T47D (cell line): ENCODE measurements at regions not wholly inside any gene's neighbourhood (a gene's known extent, or its start where the extent isn't known, plus 50 kb on each side); places are given as distances from the start of the nearest gene placed in this dataset.
"Not testable (repeated sequence)": the region's sequence is repeated elsewhere in the genome, so short reads cannot be mapped to it uniquely, and the experiment has no call there.

Experiments used
- DNase-seq, 2 experiments: peaks; one replicate each; pipeline versions ENCODE4 v3.0.0 to v3.0.0-alpha.2; 2011 to 2012; ENCODE audit warnings: low read depth in 1 of 2, low spot score in 1 of 2
- JUND ChIP-seq: IDR thresholded peaks from 2 replicates; pipeline ENCODE4 v1.6.1; 2012; ENCODE audit warnings: low read depth
- in situ Hi-C: cut with HindIII; loops from 2 replicates; pipeline ENCODE4 v1.10.0; 2016; ENCODE audit warnings: low sequenced_read_pairs, low pct_unique_long_range_greater_than_20kb

DNA sequence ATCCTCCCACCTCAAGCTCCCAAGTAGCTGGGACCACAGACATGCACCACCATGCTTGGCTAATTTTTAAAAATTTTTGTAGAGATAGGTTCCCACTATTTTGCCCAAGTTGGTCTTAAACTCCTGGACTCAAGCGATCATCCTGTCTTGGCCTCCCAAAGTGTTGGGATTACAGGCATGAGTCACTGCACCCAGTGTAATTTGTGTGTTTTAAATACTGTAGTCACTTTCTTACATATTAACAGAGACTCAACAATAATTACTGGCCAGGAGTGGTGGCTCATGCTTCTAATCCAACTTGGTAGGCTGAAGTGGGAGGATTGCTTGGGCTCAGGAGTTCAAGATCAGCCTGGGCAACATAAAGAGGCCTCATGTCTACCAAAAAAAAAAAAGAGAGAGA is 293.0 kb downstream of the RDH14 start:
- no peak for DNase-seq
- in situ Hi-C loops = no loop called here
- TF ChIP-seq JUND = no peak

DNA sequence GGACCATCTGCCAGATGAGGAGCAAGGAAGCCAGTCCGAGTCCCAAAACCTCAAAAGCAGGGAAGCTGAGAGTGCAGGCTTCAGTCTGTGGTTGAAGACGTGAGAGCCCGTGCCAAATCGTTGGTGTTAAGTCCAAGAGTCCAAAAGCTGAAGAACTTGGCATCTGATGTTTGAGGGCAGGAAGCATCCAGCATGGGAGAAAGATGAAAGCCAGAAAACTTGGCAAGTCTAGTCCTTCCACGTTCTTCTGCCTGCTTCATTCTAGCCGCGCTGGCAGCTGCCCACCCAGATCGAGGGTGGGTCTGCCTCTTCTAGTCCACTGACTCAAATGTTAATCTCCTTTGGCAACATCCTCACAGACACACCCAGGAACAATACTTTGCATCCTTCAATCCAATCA is 293.8 kb downstream of the RDH14 start:
- in situ Hi-C loops, DNase-seq: not testable (repeated sequence)

DNA sequence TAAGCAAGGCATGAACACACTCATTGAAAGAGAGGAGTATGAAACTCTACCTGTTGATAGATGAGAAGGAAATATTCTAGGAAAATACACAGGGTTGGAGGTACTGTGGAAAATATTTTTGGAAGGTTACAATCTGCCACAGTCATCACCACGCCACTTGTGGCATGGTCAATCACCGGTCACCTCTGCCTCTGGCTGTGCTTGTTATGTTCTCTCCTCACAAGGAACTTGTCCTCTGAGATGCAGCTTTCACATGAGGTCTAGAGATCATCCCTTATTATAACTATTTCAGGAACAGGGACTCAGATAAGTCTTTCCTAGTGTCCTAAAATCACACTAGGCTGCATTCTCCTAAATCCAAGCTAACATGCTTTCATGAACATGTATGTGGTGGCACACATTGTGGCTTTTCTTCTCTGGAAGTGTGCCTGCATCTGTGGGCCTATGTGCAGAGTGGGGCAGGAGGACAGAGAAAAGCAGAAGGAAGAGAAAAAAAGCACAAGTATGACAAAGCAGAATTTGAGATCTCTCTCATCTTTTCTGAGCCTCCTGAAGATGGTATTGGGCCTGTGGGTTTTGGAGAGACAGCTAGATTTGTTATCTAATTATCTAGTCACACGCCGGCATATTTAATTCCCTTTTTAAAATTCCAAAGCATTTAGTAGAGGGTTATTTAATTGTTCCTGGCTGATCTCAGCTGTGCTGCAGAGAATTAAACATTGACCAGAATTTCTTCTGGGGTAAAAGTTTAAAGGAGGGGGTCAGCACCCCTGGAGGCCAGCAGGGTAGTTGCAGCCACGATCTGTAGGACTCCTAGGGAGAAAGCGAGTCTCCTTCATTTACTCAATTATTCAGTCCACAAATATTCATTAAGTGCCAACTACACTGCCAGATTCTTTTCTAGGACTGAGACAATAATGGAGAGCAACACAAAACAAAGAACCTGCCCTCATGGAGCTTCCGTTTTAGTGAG is 294.6 kb downstream of the RDH14 start:
- in situ Hi-C loops = no loop called here
- no peak for DNase-seq
- no peak for TF ChIP-seq JUND

DNA sequence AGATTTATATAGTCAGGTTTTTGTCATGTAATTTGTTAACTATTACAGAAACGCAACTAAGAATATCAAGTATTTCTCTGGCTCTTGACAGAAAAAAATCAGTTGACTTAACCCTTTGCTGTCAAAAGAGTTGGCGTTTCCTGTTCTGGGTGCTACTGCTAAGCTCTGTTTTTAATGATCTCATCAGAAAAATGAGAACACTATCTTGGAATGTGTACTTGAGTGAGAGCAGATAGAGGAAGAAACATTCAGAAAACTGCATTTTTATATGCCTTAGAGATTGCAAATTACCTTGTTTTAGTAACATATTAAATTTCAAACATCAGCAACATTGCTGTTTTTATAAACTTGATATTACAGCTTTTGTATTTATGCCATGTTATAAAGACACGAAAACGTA is 297.9 kb downstream of the RDH14 start:
- in situ Hi-C loops = no loop called here
- TF ChIP-seq JUND = no peak
- DNase-seq = no peak

DNA sequence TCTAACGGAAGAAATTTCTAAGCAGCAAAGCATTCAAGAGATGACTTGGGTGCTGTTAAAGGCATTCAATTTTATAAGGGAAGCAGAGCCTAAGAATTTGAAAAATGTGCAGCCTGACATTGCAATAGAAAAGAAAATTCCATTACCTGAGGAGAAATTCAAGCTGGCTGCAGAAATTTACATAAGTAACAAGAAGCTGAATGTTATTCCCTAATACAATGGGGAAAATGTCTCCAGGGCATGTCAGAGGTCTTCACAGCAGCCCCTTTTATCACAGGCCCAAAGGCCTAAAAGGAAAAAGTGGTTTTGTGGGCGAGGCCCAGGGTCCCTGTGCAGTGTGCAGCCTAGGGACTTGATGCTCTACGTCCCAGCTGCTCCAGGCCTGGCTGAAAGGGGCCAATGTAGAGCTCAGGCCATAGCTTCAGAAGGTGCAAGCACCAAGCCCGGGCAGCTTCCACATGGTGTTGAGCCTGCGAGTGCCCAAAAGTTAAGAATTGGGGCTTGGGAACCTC is 306.7 kb downstream of the RDH14 start:
- in situ Hi-C loops = no loop called here
- no peak for DNase-seq
- TF ChIP-seq JUND = no peak

DNA sequence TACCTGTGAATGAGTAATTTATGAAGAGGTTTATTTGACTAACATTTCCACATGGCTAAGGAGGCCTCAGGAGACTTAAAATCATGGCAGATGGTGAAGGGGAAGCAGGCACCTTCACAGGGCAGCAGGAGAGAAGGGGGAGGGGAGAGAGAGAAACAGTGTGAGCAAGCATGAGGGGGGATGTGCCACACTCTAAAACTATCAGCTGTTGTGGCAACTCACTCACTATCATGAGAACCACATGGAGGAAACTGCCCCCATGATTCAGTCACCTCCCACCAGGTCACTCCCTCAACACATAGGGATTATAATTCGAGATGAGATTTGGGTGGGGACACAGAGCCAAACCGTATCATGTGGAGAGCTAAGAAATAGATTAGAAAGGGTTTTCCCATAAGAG is 309.0 kb downstream of the RDH14 start:
- in situ Hi-C loops = no loop called here
- no peak for TF ChIP-seq JUND
- no peak for DNase-seq

DNA sequence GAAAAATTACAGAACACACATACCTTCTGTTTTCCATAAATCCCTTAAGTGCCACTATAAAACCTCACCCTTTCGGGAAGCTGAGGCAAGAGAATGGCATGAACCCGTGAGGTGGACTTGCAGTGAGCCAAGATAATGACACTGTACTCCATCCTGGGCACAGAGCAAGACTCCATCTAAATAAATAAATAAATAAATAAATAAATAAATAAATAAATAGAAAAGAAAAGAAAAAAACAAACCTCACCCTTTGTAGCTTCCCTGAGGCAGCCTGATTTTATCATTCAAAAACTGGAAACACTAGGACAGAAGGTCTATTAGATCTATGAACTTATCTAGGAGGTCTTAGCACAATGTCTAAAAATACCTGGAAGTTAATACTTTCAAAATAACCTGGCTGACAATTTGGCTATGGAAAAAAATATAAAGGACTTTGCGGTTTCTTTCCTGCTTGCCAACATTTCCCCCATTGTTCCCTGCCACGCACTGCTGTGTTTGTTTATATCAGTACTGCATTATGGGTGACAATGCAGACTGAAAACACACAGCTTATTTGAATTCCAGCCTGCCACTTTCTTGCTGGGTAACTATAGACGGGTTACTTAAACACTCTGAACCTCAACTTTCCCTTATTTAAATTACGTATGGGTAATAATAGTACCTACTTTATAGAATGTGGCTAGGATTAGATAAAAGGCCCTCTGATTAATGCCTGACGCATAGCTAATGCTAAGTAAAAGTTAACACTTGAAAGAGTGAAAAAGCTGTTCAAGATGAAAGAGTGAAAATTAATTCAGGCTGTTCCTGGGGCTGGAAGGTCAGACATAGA is 313.0 kb downstream of the RDH14 start:
- in situ Hi-C loops = no loop called here
- no peak for TF ChIP-seq JUND
- DNase-seq = no peak

DNA sequence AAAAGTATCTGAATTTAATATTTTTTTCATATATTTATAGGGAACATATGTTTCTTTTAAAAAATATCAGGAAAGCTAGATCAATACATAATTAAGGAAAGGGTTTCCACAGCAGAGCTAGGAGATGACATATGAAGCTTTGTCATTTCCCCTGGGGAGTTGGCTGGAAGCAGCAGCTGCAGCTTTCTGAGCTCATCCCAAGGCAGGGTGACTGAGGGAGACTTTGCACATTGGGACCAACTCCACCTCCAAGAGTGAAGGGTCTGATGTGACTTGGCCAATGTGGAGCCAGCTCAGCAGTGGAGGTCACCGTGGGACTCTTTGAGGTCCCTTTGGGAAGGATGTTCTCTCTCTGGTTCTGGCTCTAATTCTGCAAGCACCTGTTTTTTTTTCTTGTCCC is 315.1 kb downstream of the RDH14 start:
- no peak for DNase-seq
- in situ Hi-C loops = no loop called here
- no peak for TF ChIP-seq JUND

DNA sequence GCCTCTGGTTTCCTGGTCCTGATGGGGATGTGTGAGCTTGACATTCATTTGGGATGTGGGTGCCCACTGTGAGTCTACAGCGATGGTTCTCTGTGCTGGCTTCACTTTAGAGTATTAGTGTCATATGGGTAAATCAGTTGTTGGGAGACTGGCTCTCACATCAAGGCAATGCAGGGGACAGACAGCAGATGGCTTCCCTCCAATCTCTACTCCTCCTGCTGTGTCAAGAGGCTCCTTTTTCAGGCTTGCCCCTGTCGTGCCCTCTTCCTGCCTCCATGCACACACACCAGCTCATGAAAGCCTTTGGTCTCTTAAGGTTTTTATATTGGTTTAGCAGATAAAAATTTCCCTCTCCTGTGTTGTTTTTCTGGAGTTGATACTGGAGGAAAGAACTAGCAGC is 315.6 kb downstream of the RDH14 start:
- TF ChIP-seq JUND = no peak
- DNase-seq = no peak
- in situ Hi-C loops = no loop called here

DNA sequence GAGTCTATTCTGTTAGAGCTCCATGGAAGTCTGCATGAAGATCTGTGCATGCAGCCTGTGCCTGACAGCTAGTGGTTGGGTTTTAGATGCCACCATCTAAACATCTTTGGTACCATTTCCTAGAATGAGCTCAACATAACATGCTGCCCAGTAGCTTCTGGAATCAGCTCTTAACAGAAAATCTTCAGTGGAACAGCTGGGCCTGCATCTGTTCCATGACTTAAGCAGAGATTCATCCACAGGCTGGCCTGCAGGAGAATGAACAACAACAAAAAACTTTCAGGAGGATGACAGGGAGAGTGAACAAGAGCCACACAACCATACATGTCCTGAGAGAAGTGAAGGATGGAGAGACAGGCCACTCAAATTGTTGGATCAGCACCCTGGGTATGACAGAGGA is 316.6 kb downstream of the RDH14 start:
- no peak for DNase-seq
- TF ChIP-seq JUND = no peak
- in situ Hi-C loops = no loop called here

DNA sequence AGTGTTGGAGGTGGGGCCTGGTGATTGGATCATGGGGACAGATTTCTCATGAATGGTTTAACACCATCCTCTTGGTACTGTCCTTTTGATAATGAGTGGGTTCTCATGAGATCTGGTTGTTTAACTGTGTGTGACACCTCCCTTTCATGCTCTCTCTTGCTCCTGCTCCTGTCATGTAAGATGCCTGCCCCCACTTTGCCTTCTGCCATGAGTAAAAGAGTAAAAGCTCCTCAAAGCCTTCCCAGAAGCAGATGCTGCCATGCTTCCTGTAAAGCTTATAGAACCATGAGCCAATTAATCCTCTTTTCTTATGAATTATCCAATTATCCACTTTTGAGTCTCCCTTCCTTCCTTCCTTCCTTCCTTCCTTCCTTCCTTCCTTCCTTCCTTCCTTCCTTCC is 317.7 kb downstream of the RDH14 start:
- in situ Hi-C loops = no loop called here
- TF ChIP-seq JUND = no peak
- no peak for DNase-seq

DNA sequence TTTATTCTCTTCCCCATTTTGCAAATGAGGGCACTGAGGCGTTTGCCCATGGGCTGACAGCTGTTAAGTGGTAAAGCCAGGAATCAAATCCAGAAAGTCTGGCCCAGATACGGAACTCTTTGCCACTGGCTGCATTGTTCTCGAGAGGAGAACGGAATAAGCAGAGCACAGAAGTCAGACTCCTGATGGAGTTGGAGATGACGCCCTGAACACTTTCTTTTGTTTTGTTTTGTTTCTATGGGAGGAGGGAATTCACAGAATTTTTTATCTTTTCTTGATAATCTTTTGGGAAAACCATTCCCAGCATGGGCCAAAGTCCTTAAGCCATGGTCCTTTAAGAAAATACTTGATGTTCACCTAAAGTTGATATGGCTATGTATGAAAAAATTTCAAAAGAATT is 322.2 kb downstream of the RDH14 start:
- in situ Hi-C loops = no loop called here
- no peak for TF ChIP-seq JUND
- no peak for DNase-seq

DNA sequence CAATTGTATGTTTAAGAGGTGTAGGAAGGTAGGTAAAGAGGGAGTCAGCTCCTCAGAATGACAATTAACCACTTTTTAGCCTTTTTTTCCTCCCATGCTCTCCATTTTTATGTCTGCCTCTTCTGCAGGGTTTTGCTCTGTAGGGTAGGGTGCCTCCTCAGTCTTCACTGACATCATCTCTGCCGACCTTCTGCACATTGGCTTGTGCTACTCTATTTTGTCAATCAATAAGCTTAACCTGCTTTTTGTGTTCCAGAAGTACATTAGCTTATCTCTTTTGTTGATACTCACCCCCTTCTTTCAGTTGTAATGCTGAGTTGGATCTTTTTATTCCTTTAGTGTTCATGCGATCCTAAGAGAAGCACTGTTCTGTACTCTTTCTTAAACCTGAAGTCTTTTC is 323.2 kb downstream of the RDH14 start:
- no peak for DNase-seq
- in situ Hi-C loops = no loop called here
- no peak for TF ChIP-seq JUND
